Neural progenitor cell (in vitro differentiated cells): ENCODE measurements at regions not wholly inside any gene's neighbourhood (a gene's known extent, or its start where the extent isn't known, plus 50 kb on each side); places are given as distances from the start of the nearest gene placed in this dataset.

Source experiments
- DNase-seq: peaks from one replicate; pipeline ENCODE4 v3.0.0-alpha.2; 2016; ENCODE audit warnings: low spot score
- H2AFZ ChIP-seq: fragments of 200-600 bp; sonication (generic); replicated peaks from 2 replicates; pipeline ENCODE4 v1.6.1; 2016; ENCODE audit warnings: antibody characterized with exemption
- H3F3A ChIP-seq: fragments of 200-600 bp; sonication (generic); 2 replicates; pipeline ENCODE4 v1.6.1; 2016; ENCODE audit warnings: antibody characterized with exemption, low read depth
- H3K27ac ChIP-seq: fragments of 200-600 bp; sonication (generic); 2 replicates; pipeline ENCODE4 v1.5.1; 2016; ENCODE audit warnings: mild to moderate bottlenecking
- H3K27me3 ChIP-seq: fragments of 200-600 bp; sonication (generic); 2 replicates; pipeline ENCODE4 v1.6.1; 2016; ENCODE audit warnings: mild to moderate bottlenecking, moderate library complexity
- H3K36me3 ChIP-seq: fragments of 200-600 bp; sonication (generic); 2 replicates; pipeline ENCODE4 v1.5.1; 2016
- H3K4me1 ChIP-seq: fragments of 200-600 bp; sonication (generic); 2 replicates; pipeline ENCODE4 v1.6.1; 2016; ENCODE audit warnings: mixed run types
- H3K4me2 ChIP-seq: fragments of 200-600 bp; sonication (generic); 2 replicates; pipeline ENCODE4 v1.6.1; 2016
- H3K4me3 ChIP-seq: fragments of 200-600 bp; sonication (generic); 2 replicates; pipeline ENCODE4 v1.5.1; 2016
- H3K79me2 ChIP-seq: fragments of 200-600 bp; sonication (generic); 2 replicates; pipeline ENCODE4 v1.6.1; 2016; ENCODE audit warnings: low read depth
- H3K9ac ChIP-seq: fragments of 200-600 bp; sonication (generic); 2 replicates; pipeline ENCODE4 v1.6.1; 2016
- H3K9me3 ChIP-seq: fragments of 200-600 bp; sonication (generic); 2 replicates; pipeline ENCODE4 v1.5.1; 2016; ENCODE audit warnings: low read depth
- H4K20me1 ChIP-seq: fragments of 200-600 bp; sonication (generic); 2 replicates; pipeline ENCODE4 v1.6.1; 2016; ENCODE audit warnings: low read depth
- H3K27ac Mint-ChIP-seq: 3 replicates; pipeline ENCODE4 v1.8.0; 2021; ENCODE audit warnings: mixed read lengths
- H3K27me3 Mint-ChIP-seq: 2 replicates; pipeline ENCODE4 v1.8.0; 2022; ENCODE audit warnings: low read depth, mild to moderate bottlenecking, inconsistent platforms, moderate library complexity, mixed read lengths; ENCODE audit not compliant: insufficient read depth
- H3K36me3 Mint-ChIP-seq: 3 replicates; pipeline ENCODE4 v1.8.0; 2021; ENCODE audit warnings: mixed read lengths
- H3K4me1 Mint-ChIP-seq: 3 replicates; pipeline ENCODE4 v1.8.0; 2021; ENCODE audit warnings: mixed read lengths
- H3K4me3 Mint-ChIP-seq: 3 replicates; pipeline ENCODE4 v1.8.0; 2021; ENCODE audit warnings: mild to moderate bottlenecking, moderate library complexity, mixed read lengths
- H3K9me3 Mint-ChIP-seq: 3 replicates; pipeline ENCODE4 v1.8.0; 2020; ENCODE audit warnings: mixed read lengths
- CTCF ChIP-seq: fragments of 200-600 bp; sonication (generic); IDR thresholded peaks from 2 replicates; pipeline ENCODE4 v1.5.1; 2017; ENCODE audit warnings: antibody characterized with exemption, mild to moderate bottlenecking
- EZH2 ChIP-seq: fragments of 200-600 bp; sonication (generic); IDR thresholded peaks from 2 replicates; pipeline ENCODE4 v1.6.1; 2017; ENCODE audit warnings: antibody characterized with exemption, mild to moderate bottlenecking, moderate library complexity
- EZH2phosphoT487 ChIP-seq: fragments of 200-600 bp; sonication (generic); IDR thresholded peaks from 2 replicates; pipeline ENCODE4 v1.6.1; 2017; ENCODE audit warnings: antibody characterized with exemption

GRCh38 chr7:57327081-57327480, 122.9 kb upstream of the ZNF716 start:
- Mint-ChIP-seq H3K36me3 (no peaks in the 10 kb centered on the region), H3K27ac (no peak overlapping the region), H3K27me3 (peaks cover 2% of the 10 kb centered on the region), H3K9me3 (peaks cover 68% of the 10 kb centered on the region), H3K4me3 (no peak overlapping the region), H3K4me1 (no peaks in the 10 kb centered on the region)
- Histone ChIP-seq H3K9me3 (peaks cover 3% of the 10 kb centered on the region), H3K4me3 (no peak overlapping the region), H3K79me2 (no peaks in the 10 kb centered on the region), H3K9ac (no peak overlapping the region), H3K27ac (no peak overlapping the region), H3K36me3 (no peaks in the 10 kb centered on the region), H3F3A (no peaks in the 10 kb centered on the region), H3K27me3 (no peaks in the 10 kb centered on the region), H2AFZ (no peak overlapping the region), H4K20me1 (no peaks in the 10 kb centered on the region), H3K4me2 (no peak overlapping the region), H3K4me1 (no peaks in the 10 kb centered on the region)
- no peak for TF ChIP-seq EZH2phosphoT487
- no peak for TF ChIP-seq EZH2
- TF ChIP-seq CTCF = no peak
- no peak for DNase-seq

GRCh38 chr7:57328457-57328856, 121.5 kb upstream of the ZNF716 start:
- Histone ChIP-seq H2AFZ (no peak overlapping the region), H3K4me2 (no peak overlapping the region), H3K79me2 (no peaks in the 10 kb centered on the region), H3K36me3 (no peaks in the 10 kb centered on the region), H4K20me1 (no peaks in the 10 kb centered on the region), H3K9ac (no peak overlapping the region), H3K27me3 (no peaks in the 10 kb centered on the region), H3K9me3 (peaks cover 3% of the 10 kb centered on the region), H3K4me1 (no peaks in the 10 kb centered on the region), H3K4me3 (no peak overlapping the region), H3F3A (no peaks in the 10 kb centered on the region), H3K27ac (no peak overlapping the region)
- Mint-ChIP-seq H3K36me3 (no peaks in the 10 kb centered on the region), H3K9me3 (peaks cover 66% of the 10 kb centered on the region), H3K27ac (no peak overlapping the region), H3K4me1 (no peaks in the 10 kb centered on the region), H3K4me3 (no peak overlapping the region), H3K27me3 (no peaks in the 10 kb centered on the region)
- TF ChIP-seq EZH2phosphoT487 = no peak
- TF ChIP-seq EZH2 = no peak
- TF ChIP-seq CTCF = no peak
- DNase-seq = no peak

- Mint-ChIP-seq H3K4me1 (no peaks in the 10 kb centered on the region), H3K9me3 (peaks cover 64% of the 10 kb centered on the region)
- H3K9me3 ChIP-seq = peaks cover 3% of the 10 kb centered on the region
Measured at GRCh38 chr7:57328963-57329362, 121.0 kb upstream of the ZNF716 start.

More at GRCh38 chr7:57328963-57329362, 121.0 kb upstream of the ZNF716 start:
- no peaks in the 10 kb centered on the region for H3K79me2 ChIP-seq
- no peak overlapping the region for H3K4me2 ChIP-seq
- Mint-ChIP-seq H3K27ac (no peak overlapping the region), H3K27me3 (no peaks in the 10 kb centered on the region), H3K36me3 (no peaks in the 10 kb centered on the region), H3K4me3 (no peak overlapping the region)
- H3K4me1 ChIP-seq = no peaks in the 10 kb centered on the region
- H3K27me3 ChIP-seq = no peaks in the 10 kb centered on the region
- H3K9ac ChIP-seq = no peak overlapping the region
- no peak overlapping the region for H3K27ac ChIP-seq
- no peak overlapping the region for H2AFZ ChIP-seq
- no peaks in the 10 kb centered on the region for H3F3A ChIP-seq
- no peaks in the 10 kb centered on the region for H3K36me3 ChIP-seq
- no peak for DNase-seq
- TF ChIP-seq EZH2 = no peak
- no peak for TF ChIP-seq CTCF
- no peak for TF ChIP-seq EZH2phosphoT487
- H4K20me1 ChIP-seq = no peaks in the 10 kb centered on the region
- H3K4me3 ChIP-seq = no peak overlapping the region
